Activated T-helper 1 cell treated with anti-CD3 and anti-CD28 coated beads, Interleukin-12 subunit alpha, Interleukin-12 subunit beta, Interleukin-2, Interleukin-4 antibody, amounts not matched to agents 30 ng/mL and 10 ng/mL and 1 ng/mL, durations not matched to agents 14 hours and 24 hours and 36 hours (primary cell): ENCODE measurements at regions not wholly inside any gene's neighbourhood (a gene's known extent, or its start where the extent isn't known, plus 50 kb on each side); places are given as distances from the start of the nearest gene placed in this dataset.
"Not testable (repeated sequence)": the region's sequence is repeated elsewhere in the genome, so short reads cannot be mapped to it uniquely, and the experiment has no call there.

ENCODE experiments used
- DNase-seq: peaks from one replicate; pipeline ENCODE4 v3.0.0; 2021; ENCODE audit warnings: low spot score
- H3K27ac Mint-ChIP-seq: one replicate; pipeline ENCODE4 v1.8.0; 2021; ENCODE audit warnings: mild to moderate bottlenecking, mixed read lengths
- H3K27me3 Mint-ChIP-seq: one replicate; pipeline ENCODE4 v1.8.0; 2022; ENCODE audit warnings: mild to moderate bottlenecking, moderate library complexity, mixed read lengths; ENCODE audit not compliant: insufficient read depth
- H3K36me3 Mint-ChIP-seq: one replicate; pipeline ENCODE4 v1.8.0; 2021; ENCODE audit warnings: low read depth, mixed read lengths
- H3K4me1 Mint-ChIP-seq: one replicate; pipeline ENCODE4 v1.8.0; 2021; ENCODE audit warnings: low read depth, mixed read lengths
- H3K4me3 Mint-ChIP-seq: one replicate; pipeline ENCODE4 v1.8.0; 2021; ENCODE audit warnings: mild to moderate bottlenecking, moderate library complexity, mixed read lengths
- H3K9me3 Mint-ChIP-seq: one replicate; pipeline ENCODE4 v1.8.0; 2021; ENCODE audit warnings: mixed read lengths
- intact Hi-C: fragments of 100-400 bp; cut with micrococcal nuclease; formaldehyde crosslinking; loops from one replicate; pipeline ENCODE4 v1.15.1; 2024

- intact Hi-C loops, result no loop called here
- H3K27me3 Mint-ChIP-seq, result no peaks in the 10 kb centered on the region
- H3K9me3 Mint-ChIP-seq, result no peaks in the 10 kb centered on the region
- peaks cover 17% of the 10 kb centered on the region for H3K4me1 Mint-ChIP-seq
- no peak for DNase-seq
- H3K36me3 Mint-ChIP-seq, result peaks cover 2% of the 10 kb centered on the region
- H3K27ac Mint-ChIP-seq, result no peak overlapping the region
- no peak overlapping the region for H3K4me3 Mint-ChIP-seq
Measured at GRCh38 chr2:48233005-48233404, 81.5 kb upstream of the FOXN2 start.

- DNase-seq, H3K9me3 Mint-ChIP-seq, H3K36me3 Mint-ChIP-seq, H3K27me3 Mint-ChIP-seq, H3K27ac Mint-ChIP-seq, intact Hi-C loops, H3K4me3 Mint-ChIP-seq: not testable (repeated sequence)
- peaks cover 17% of the 10 kb centered on the region for H3K4me1 Mint-ChIP-seq
Measured at GRCh38 chr2:48233824-48234223, 80.7 kb upstream of the FOXN2 start.

- no peaks in the 10 kb centered on the region for H3K27me3 Mint-ChIP-seq
- peaks cover 4% of the 10 kb centered on the region for H3K9me3 Mint-ChIP-seq
- no peak overlapping the region for H3K27ac Mint-ChIP-seq
- no peak for DNase-seq
- peaks cover 2% of the 10 kb centered on the region for H3K36me3 Mint-ChIP-seq
- intact Hi-C loops, result no loop called here
- peaks cover 17% of the 10 kb centered on the region for H3K4me1 Mint-ChIP-seq
- H3K4me3 Mint-ChIP-seq, result no peak overlapping the region
Measured at GRCh38 chr2:48235076-48235475, 79.4 kb upstream of the FOXN2 start.

- H3K27me3 Mint-ChIP-seq, result no peaks in the 10 kb centered on the region
- H3K4me3 Mint-ChIP-seq, result no peak overlapping the region
- DNase-seq, result no peak
- peaks cover 5% of the 10 kb centered on the region for H3K36me3 Mint-ChIP-seq
- H3K9me3 Mint-ChIP-seq, result peaks cover 4% of the 10 kb centered on the region
- peaks cover 8% of the 10 kb centered on the region for H3K4me1 Mint-ChIP-seq
- intact Hi-C loops, result no loop called here
- H3K27ac Mint-ChIP-seq, result no peak overlapping the region
Measured at GRCh38 chr2:48238381-48238780, 76.1 kb upstream of the FOXN2 start.

GRCh38 chr2:48240912-48241311 is 73.6 kb upstream of the FOXN2 start:
- Mint-ChIP-seq H3K36me3 (peaks cover 6% of the 10 kb centered on the region), H3K4me1 (peaks cover 7% of the 10 kb centered on the region), H3K27ac (no peak overlapping the region), H3K9me3 (peaks cover 4% of the 10 kb centered on the region), H3K4me3 (no peak overlapping the region), H3K27me3 (peaks cover 2% of the 10 kb centered on the region)
- DNase-seq, result no peak
- intact Hi-C loops, result no loop called here

DNA sequence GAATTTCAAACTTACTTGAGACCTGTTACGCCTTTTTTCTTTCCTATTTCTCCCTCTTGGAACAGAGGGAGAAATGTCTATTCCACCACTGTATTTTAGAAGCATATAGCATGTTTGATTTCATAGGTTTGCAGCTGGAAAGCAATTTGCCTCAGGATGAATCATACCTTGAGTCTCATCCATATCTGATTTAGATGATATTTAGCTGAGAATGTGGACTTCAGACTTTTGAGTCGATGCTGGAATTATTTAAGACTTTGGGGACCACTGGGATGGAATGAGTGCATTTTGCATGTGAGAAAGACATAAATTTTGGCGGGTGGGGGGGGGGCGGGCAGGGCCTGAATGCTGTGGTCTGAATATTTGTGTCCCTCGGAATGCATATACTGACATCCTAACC is 67.3 kb upstream of the FOXN2 start:
- DNase-seq, result no peak
- Mint-ChIP-seq H3K36me3 (peaks cover 2% of the 10 kb centered on the region), H3K4me3 (no peak overlapping the region), H3K9me3 (no peaks in the 10 kb centered on the region), H3K4me1 (peaks cover 11% of the 10 kb centered on the region), H3K27ac (no peak overlapping the region), H3K27me3 (peaks cover 2% of the 10 kb centered on the region)
- intact Hi-C loops, result no loop called here

DNA sequence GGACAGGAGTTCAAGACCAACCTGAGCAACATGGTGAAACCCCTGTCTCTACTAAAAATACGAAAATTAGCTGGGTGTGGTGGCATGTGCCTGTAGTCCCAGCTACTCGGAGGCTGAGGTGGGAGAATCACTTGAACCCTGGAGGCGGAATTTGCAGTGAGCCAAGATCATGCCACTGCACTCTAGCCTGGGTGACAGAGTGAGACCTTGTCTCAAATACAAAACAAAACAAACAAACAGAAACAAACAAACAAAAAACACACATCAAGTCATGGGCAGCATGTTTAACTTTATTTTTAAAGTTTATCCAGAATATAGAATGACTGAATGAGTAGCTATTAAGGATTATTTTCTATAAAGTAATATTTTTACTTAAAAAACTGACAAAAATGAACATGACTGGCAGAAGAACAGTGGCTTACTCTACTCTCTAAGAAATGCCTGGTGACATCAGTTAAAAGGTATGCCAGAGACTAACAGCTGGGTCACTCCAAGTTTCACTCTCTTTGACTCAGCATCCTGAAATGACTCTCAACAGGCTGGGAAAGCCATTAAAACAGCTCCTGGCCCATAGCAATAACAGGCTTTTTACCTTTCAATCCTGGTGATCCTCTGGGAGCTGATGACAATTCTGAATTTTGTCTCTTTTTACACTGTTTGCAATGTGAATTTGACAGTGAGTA is 66.1 kb upstream of the FOXN2 start:
- Mint-ChIP-seq H3K4me3 (no peak overlapping the region), H3K4me1 (peaks cover 11% of the 10 kb centered on the region), H3K27ac (no peak overlapping the region), H3K27me3 (peaks cover 2% of the 10 kb centered on the region), H3K9me3 (no peaks in the 10 kb centered on the region), H3K36me3 (peaks cover 2% of the 10 kb centered on the region)
- intact Hi-C loops, result loop anchor here (1.0 to 2.0 kb wide), 2 partner anchors 96 to 134 kb away; no protein-coding TSS in a partner anchor
- DNase-seq, result no peak

DNA sequence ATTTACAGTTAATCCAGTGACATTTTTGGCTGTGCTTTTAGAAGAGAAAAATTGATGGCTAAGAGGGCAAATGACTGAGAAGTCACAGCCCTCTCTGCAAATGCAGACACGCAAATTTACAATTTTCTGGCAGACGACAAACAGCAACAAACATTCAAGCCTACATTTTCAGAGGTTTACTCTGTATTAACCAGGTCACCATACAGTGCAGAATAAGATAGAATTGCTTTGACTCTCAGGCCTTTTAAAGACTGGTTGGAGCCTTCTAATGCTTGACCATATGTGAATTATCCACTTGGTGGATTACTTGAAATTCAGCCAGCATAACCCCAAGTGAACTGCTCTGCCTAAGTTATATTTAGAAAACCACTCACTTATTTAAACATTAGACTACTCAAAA is 65.5 kb upstream of the FOXN2 start:
- Mint-ChIP-seq H3K27ac (no peak overlapping the region), H3K4me1 (peaks cover 11% of the 10 kb centered on the region), H3K4me3 (no peak overlapping the region), H3K27me3 (no peaks in the 10 kb centered on the region), H3K36me3 (peaks cover 2% of the 10 kb centered on the region), H3K9me3 (no peaks in the 10 kb centered on the region)
- no peak for DNase-seq
- intact Hi-C loops, result loop anchor here (2.0 kb wide), 1 partner anchor 134 kb away; no protein-coding TSS in a partner anchor

GRCh38 chr2:48249631-48250473 is 64.6 kb upstream of the FOXN2 start:
- Mint-ChIP-seq H3K4me3 (no peak overlapping the region), H3K27me3 (no peaks in the 10 kb centered on the region), H3K27ac (no peak overlapping the region), H3K9me3 (no peaks in the 10 kb centered on the region), H3K36me3 (peaks cover 2% of the 10 kb centered on the region), H3K4me1 (peaks cover 11% of the 10 kb centered on the region)
- intact Hi-C loops, result loop anchor here (2.0 to 5.0 kb wide), 2 partner anchors 135 to 172 kb away; no protein-coding TSS in a partner anchor
- no peak for DNase-seq

DNA sequence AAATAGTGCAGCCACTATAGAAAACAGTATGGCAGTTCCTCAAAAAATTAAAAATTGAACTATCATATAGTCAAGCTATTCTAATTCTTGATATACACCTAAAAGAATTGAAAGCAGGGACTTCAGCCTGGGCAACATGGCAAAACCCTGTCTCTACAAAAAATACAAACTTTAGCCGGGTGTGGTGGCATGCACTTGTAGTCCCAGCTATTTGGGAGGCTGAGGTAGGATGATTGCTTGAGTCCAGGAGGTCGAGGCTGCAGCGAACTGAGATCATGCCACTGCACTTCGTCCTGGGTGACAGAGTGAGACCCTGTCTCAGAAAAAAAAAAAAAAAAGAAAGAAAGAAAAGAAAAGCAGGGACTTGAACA is 64.0 kb upstream of the FOXN2 start:
- no peaks in the 10 kb centered on the region for H3K9me3 Mint-ChIP-seq
- no peaks in the 10 kb centered on the region for H3K27me3 Mint-ChIP-seq
- no peak overlapping the region for H3K27ac Mint-ChIP-seq
- no peak for DNase-seq
- H3K4me1 Mint-ChIP-seq, result peaks cover 11% of the 10 kb centered on the region
- peaks cover 2% of the 10 kb centered on the region for H3K36me3 Mint-ChIP-seq
- intact Hi-C loops, result loop anchor here (5.0 kb wide), 1 partner anchor 172 kb away; no protein-coding TSS in a partner anchor
- H3K4me3 Mint-ChIP-seq, result no peak overlapping the region

GRCh38 chr2:48250943-48251342 is 63.5 kb upstream of the FOXN2 start:
- intact Hi-C loops, result loop anchor here (1.0 to 5.0 kb wide), 3 partner anchors 21 to 171 kb away; no protein-coding TSS in a partner anchor
- H3K9me3 Mint-ChIP-seq, result no peaks in the 10 kb centered on the region
- peaks cover 11% of the 10 kb centered on the region for H3K4me1 Mint-ChIP-seq
- no peak for DNase-seq
- no peaks in the 10 kb centered on the region for H3K36me3 Mint-ChIP-seq
- no peak overlapping the region for H3K4me3 Mint-ChIP-seq
- no peaks in the 10 kb centered on the region for H3K27me3 Mint-ChIP-seq
- H3K27ac Mint-ChIP-seq, result no peak overlapping the region

GRCh38 chr2:48251437-48252148 is 62.9 kb upstream of the FOXN2 start:
- Mint-ChIP-seq H3K27ac (no peak overlapping the region), H3K4me3 (no peak overlapping the region), H3K27me3 (peaks cover under 1% of the 10 kb centered on the region), H3K36me3 (no peaks in the 10 kb centered on the region), H3K4me1 (peaks cover 11% of the 10 kb centered on the region), H3K9me3 (no peaks in the 10 kb centered on the region)
- no peak for DNase-seq
- intact Hi-C loops, result loop anchor here (1.0 to 5.0 kb wide), 3 partner anchors 21 to 171 kb away; no protein-coding TSS in a partner anchor
